ENCODE measurements at regions not wholly inside any gene's neighbourhood (a gene's known extent, or its start where the extent isn't known, plus 50 kb on each side); places are given as distances from the start of the nearest gene placed in this dataset.

GRCh38 chr16:63719926-63720325 is 1401.9 kb downstream of the CDH11 start:
- in situ Hi-C loops (cut with HindIII; ENCODE audit: low sequenced_read_pairs), result no loop called here
- no peak for TF ChIP-seq CTCF (IDR thresholded peaks at IDR 0.05; ENCODE audit: low read depth, low read length)
- H3K4me3 ChIP-seq (ENCODE audit: low read depth, low read length), result no peak overlapping the region
- no peak for DNase-seq (ENCODE audit: low read depth, low spot score)

- no peak for TF ChIP-seq CTCF (IDR thresholded peaks at IDR 0.05; ENCODE audit: low read depth, low read length)
- no peak for DNase-seq (ENCODE audit: low read depth, low spot score)
- H3K4me3 ChIP-seq (ENCODE audit: low read depth, low read length), result no peak overlapping the region
- in situ Hi-C loops (cut with HindIII; ENCODE audit: low sequenced_read_pairs), result no loop called here
Observed at GRCh38 chr16:63717806-63718205, 1404.1 kb downstream of the CDH11 start.

GRCh38 chr16:63714876-63715275 is 1407.0 kb downstream of the CDH11 start:
- TF ChIP-seq CTCF (IDR thresholded peaks at IDR 0.05; ENCODE audit: low read depth, low read length), result no peak
- in situ Hi-C loops (cut with HindIII; ENCODE audit: low sequenced_read_pairs), result no loop called here
- DNase-seq (ENCODE audit: low read depth, low spot score), result no peak
- H3K4me3 ChIP-seq (ENCODE audit: low read depth, low read length), result no peak overlapping the region

- TF ChIP-seq CTCF (IDR thresholded peaks at IDR 0.05; ENCODE audit: low read depth, low read length), result no peak
- no peak for DNase-seq (ENCODE audit: low read depth, low spot score)
- in situ Hi-C loops (cut with HindIII; ENCODE audit: low sequenced_read_pairs), result no loop called here
- H3K4me3 ChIP-seq (ENCODE audit: low read depth, low read length), result no peak overlapping the region
Observed at GRCh38 chr16:63712725-63713124, 1409.1 kb downstream of the CDH11 start.

- in situ Hi-C loops (cut with HindIII; ENCODE audit: low sequenced_read_pairs), result no loop called here
- H3K4me3 ChIP-seq (ENCODE audit: low read depth, low read length), result no peak overlapping the region
- TF ChIP-seq CTCF (IDR thresholded peaks at IDR 0.05; ENCODE audit: low read depth, low read length), result no peak
- no peak for DNase-seq (ENCODE audit: low read depth, low spot score)
Observed at GRCh38 chr16:63703612-63704011, 1418.3 kb downstream of the CDH11 start.

GRCh38 chr16:63702981-63703590 is 1418.8 kb downstream of the CDH11 start:
- no peak overlapping the region for H3K4me3 ChIP-seq (ENCODE audit: low read depth, low read length)
- no peak for DNase-seq (ENCODE audit: low read depth, low spot score)
- no peak for TF ChIP-seq CTCF (IDR thresholded peaks at IDR 0.05; ENCODE audit: low read depth, low read length)
- in situ Hi-C loops (cut with HindIII; ENCODE audit: low sequenced_read_pairs), result no loop called here

GRCh38 chr16:63697736-63698135 is 1424.1 kb downstream of the CDH11 start:
- TF ChIP-seq CTCF (IDR thresholded peaks at IDR 0.05; ENCODE audit: low read depth, low read length), result no peak
- in situ Hi-C loops (cut with HindIII; ENCODE audit: low sequenced_read_pairs), result no loop called here
- DNase-seq (ENCODE audit: low read depth, low spot score), result no peak
- H3K4me3 ChIP-seq (ENCODE audit: low read depth, low read length), result no peak overlapping the region
